ENCODE measurements at regions not wholly inside any gene's neighbourhood (a gene's known extent, or its start where the extent isn't known, plus 50 kb on each side); places are given as distances from the start of the nearest gene placed in this dataset.
"Not testable (repeated sequence)": the region's sequence is repeated elsewhere in the genome, so short reads cannot be mapped to it uniquely, and the experiment has no call there.

DNA sequence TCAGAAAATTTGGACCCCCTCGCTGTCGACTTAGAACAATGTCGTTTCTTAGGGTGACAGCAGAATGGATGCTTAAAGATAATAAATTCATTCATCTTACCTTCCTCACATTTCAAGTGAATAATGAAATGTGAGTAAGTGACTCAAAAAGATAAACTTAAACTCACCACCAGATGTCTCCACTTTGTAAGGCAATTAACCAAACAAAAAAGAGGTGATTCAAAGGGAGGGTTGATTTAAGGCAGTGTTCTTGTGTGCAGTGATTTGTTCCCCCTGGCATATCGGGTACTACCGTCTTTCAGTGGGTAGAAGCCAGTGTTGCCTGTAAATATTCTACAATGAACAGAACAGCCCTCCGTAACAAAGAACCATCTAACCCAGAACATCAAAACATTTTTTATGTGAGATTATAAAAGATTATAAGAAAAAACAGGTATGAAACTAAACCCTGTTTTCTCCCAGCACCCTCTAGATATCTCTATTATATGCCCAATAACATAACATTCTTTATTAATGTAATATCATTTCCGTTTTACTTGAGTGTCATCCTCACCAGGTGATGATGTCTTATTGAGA lies 589.7 kb downstream of the CBLN4 start:
- peak; percentile 3 for DNase-seq (ENCODE audit: low spot score)

DNA sequence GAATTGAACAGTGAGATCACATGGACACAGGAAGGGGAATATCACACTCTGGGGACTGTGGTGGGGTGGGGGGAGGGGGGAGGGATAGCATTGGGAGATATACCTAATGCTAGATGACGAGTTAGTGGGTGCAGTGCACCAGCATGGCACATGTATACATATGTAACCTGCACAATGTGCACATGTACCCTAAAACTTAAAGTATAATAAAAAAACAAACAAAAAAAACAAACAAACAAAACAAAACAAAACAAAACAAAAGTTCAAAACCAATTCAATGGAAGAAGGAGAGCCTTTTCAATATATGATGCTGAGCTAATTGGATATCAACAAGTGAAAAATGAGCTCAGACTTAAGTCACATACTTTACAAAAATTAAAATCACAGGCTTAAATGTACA lies 592.8 kb downstream of the CBLN4 start:
- DNase-seq (ENCODE audit: low spot score), result not testable (repeated sequence)

- no peak for DNase-seq (ENCODE audit: low spot score)
Measured at GRCh38 chr20:55406891-55407290, 598.4 kb downstream of the CBLN4 start.

- no peak for DNase-seq (ENCODE audit: low spot score)
Measured at GRCh38 chr20:55394592-55394991, 610.7 kb downstream of the CBLN4 start.

- no peak for DNase-seq (ENCODE audit: low spot score)
Measured at GRCh38 chr20:55390791-55391190, 614.5 kb downstream of the CBLN4 start.

- DNase-seq (ENCODE audit: low spot score), result no peak
Measured at GRCh38 chr20:55386686-55387085, 618.6 kb downstream of the CBLN4 start.

DNA sequence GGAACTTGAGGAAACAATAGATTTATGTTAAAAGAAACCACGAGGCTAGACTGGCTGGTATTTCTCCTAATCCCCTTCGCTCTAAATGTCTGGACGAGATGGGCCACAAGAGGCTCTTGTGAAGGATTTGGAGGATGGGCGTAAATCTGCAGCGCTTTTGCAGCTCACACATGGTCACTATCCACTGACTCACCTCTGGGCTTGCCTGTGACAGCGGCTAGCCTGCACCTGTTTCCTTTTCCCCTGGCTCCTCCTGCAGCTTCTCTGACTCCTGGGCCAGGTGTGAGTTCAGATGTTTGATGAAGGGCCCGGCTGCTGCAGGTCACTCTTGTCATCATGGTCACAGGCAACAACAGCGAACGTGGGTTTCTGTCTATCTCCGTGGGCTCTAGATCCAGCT lies 629.4 kb downstream of the CBLN4 start:
- DNase-seq (ENCODE audit: low spot score), result no peak

GRCh38 chr20:55365745-55366144 lies 639.6 kb downstream of the CBLN4 start:
- no peak for DNase-seq (ENCODE audit: low spot score)

GRCh38 chr20:55360895-55361294 lies 644.4 kb downstream of the CBLN4 start:
- DNase-seq (ENCODE audit: low spot score), result no peak

DNA sequence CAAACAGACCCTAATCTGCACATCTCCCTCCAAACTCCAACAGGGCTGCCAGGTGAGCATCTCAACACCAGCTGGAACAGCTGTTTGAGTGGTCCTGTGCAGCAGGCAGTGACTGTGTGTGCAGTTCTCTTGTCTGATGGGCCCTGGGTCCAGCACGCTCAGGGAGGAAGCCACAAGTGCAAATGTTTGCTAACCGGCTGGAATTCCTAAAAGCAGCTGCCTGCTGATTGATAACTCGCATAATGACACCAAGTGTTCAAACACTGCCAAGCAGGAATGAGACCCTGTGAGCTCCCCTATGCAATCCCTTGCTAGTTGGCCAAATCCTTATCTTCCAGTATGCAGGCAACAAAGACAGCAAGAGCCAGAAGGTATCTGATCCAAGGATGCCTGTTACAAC lies 650.6 kb downstream of the CBLN4 start:
- no peak for DNase-seq (ENCODE audit: low spot score)

- no peak for DNase-seq (ENCODE audit: low spot score)
Measured at GRCh38 chr20:55353206-55353605, 652.1 kb downstream of the CBLN4 start.

- DNase-seq (ENCODE audit: low spot score), result no peak
Measured at GRCh38 chr20:55348223-55348622, 657.1 kb downstream of the CBLN4 start.

- DNase-seq (ENCODE audit: low spot score), result no peak
Measured at GRCh38 chr20:55342822-55343221, 662.5 kb downstream of the CBLN4 start.

GRCh38 chr20:55333798-55334197 lies 671.5 kb downstream of the CBLN4 start:
- DNase-seq (ENCODE audit: low spot score), result no peak

- no peak for DNase-seq (ENCODE audit: low spot score)
Measured at GRCh38 chr20:55329108-55329507, 676.2 kb downstream of the CBLN4 start.

DNA sequence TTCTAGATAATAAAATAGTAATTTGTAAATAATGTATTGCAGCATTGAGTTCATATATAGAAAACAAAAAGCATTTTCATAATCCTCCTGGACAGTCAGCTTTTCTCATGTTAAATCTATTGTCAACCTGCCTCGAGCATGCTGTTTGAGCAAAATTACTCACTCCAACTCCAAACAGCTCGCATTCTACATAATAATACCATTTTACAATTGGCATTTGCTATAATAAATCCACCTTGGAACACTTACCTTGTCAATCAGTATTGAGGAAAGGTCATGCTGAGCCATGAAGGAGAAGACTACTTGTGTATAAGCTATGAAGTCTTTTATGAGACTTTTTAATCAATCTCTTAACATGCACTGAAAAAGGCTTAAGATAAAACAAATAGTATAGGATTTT lies 682.6 kb downstream of the CBLN4 start:
- no peak for DNase-seq (ENCODE audit: low spot score)

GRCh38 chr20:55316753-55317152 lies 688.6 kb downstream of the CBLN4 start:
- no peak for DNase-seq (ENCODE audit: low spot score)

DNA sequence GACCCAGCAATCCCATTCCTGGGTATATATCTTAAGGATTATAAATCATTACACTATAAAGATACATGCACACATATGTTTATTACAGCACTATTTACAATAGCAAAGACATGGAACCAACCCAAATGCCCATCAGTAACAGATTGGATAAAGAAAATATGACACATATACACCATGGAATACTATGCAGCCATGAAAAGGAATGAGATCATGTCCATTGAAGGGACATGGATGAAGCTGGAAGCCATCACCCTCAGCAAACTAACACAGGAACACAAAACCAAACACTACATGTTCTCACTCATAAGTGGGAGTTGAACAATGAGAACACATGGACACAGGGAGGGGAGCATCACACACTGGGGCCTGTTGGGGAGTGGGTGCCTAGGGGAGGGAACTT lies 694.5 kb downstream of the CBLN4 start:
- DNase-seq (ENCODE audit: low spot score), result not testable (repeated sequence)

- no peak for DNase-seq (ENCODE audit: low spot score)
Measured at GRCh38 chr20:55291261-55291660, 714.1 kb downstream of the CBLN4 start.

GRCh38 chr20:55283889-55284288 lies 721.4 kb downstream of the CBLN4 start:
- DNase-seq (ENCODE audit: low spot score), result no peak

DNA sequence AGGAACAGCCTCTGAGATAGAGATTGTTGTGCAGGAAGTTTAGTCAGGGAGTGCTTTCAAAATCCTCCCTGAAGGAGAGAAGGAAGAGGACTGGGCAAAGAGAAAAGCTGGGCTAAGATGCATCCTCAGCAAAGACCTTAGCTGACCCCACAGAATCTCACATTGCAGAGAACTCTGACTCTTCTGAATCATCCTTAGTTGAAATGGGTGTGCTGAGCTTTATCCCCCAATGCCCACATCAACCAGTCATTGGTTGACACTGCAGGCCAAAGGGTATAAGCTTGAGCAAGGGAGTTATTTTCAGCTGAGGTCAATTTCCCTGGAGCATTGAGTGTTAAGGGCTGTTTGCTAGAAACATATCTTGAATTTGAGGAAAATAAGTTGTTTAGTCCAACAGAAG lies 732.2 kb downstream of the CBLN4 start:
- DNase-seq (ENCODE audit: low spot score), result no peak

DNA sequence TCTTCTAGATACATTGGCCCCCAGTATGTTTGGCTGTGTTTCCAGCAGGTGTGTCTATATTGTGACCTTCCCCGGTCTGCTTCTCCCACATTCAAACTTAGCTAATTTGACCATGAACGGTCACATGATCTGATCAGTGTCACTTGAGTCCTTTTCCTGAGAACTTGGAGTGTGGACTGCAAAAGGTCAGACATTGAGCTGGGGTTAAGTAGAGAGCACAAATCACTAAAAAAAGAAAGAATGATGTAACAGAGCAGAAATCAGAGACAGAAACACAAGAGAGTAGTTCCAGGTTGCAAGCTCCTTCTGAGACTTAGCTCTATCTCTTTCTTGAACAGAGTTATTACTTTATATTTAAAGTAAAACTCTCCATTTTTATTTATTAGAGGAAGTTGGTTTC lies 733.9 kb downstream of the CBLN4 start:
- DNase-seq (ENCODE audit: low spot score), result no peak

DNA sequence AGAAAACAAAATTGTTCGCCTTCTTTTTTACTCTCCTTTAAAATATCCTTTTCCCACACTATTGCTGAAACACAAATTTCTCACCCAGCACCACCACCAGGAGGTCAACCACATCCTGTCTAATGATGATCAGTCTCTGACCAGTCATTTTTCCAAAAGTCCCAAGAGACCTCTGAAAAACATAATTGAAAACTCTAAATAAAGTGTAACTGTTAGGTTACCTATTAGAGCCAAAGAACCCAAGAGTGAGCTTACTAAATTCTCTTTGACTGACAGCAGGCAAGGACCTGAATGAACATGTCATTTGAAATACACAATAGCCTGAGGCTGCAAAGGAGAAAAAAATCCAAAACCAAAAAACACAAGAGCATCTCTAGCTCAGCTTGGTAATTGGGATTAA lies 735.4 kb downstream of the CBLN4 start:
- no peak for DNase-seq (ENCODE audit: low spot score)

DNA sequence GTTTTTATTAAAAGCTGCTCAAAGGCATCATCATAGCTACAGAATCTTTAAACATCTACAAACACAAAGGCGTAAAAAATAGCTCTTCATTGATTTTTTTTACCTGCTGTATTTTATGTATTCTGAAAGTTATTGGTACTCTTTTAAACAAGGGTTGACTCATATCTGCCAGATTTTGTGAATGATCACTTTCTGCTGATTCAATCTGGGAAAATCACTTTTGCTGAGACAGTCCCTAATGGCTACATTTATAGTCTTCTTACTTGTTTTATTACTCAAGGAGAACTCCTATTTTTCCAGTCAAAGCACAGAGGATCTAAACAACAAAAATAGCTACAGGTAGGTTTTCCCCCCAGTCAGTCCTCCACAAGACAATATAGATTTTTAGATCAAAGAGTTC lies 739.0 kb downstream of the CBLN4 start:
- peak; percentile 4 for DNase-seq (ENCODE audit: low spot score)

- no peak for DNase-seq (ENCODE audit: low spot score)
Measured at GRCh38 chr20:55264703-55265239, 740.5 kb downstream of the CBLN4 start.
